ENCODE measurements at regions not wholly inside any gene's neighbourhood (a gene's known extent, or its start where the extent isn't known, plus 50 kb on each side); places are given as distances from the start of the nearest gene placed in this dataset.

DNA sequence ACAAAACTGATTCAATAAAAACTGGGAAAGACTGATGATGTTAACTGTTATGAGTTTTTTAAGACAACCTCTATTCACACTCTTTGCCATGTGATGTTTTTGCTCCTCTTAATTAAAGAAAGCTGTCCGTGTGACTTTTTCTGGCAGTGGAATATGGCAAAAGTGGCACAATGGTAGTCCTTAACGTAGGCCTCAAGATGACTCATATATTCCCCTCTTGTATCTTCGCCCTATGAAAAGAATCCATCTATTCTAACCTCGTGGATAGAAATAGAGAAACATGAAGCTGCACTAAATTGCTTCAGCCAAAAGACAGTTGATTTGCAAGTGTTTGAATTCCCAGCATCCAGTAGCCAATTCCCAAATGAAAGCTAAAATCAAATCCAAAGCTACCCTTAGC is 603.8 kb upstream of the PCDH7 start:
- TF ChIP-seq, protein P1, sequence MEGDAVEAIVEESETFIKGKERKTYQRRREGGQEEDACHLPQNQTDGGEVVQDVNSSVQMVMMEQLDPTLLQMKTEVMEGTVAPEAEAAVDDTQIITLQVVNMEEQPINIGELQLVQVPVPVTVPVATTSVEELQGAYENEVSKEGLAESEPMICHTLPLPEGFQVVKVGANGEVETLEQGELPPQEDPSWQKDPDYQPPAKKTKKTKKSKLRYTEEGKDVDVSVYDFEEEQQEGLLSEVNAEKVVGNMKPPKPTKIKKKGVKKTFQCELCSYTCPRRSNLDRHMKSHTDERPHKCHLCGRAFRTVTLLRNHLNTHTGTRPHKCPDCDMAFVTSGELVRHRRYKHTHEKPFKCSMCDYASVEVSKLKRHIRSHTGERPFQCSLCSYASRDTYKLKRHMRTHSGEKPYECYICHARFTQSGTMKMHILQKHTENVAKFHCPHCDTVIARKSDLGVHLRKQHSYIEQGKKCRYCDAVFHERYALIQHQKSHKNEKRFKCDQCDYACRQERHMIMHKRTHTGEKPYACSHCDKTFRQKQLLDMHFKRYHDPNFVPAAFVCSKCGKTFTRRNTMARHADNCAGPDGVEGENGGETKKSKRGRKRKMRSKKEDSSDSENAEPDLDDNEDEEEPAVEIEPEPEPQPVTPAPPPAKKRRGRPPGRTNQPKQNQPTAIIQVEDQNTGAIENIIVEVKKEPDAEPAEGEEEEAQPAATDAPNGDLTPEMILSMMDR (conservative IDR thresholded peaks at IDR 0.05): no peak
- TF ChIP-seq ZFX (IDR thresholded peaks at IDR 0.05): no peak

Data from C4-2B (cell line).